ENCODE measurements at regions not wholly inside any gene's neighbourhood (a gene's known extent, or its start where the extent isn't known, plus 50 kb on each side); places are given as distances from the start of the nearest gene placed in this dataset.

DNA sequence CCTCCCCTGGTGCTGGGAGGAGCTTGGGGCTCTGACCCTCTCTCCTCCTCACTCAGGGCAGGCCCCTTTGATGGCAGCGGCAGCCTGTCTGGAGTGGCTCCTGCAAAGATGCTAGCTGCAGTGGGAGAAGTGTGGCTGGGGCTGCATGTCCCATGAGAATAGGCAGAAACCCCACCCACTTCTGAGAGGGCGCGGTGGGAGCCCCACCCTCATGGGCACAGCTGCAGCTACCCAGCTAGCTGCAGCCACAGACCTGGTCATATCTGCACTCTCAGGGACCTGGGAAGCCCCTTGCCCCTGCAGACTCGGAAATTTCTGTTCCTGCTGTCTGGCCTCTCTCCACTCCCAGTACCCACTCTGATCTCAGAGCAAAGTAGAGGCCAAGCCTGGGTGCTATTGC, 72.2 kb upstream of the BRD7 start:
- WGBS (ENCODE audit: extremely low coverage, insufficient read length, low lambda C conversion rate) = no CpG with 5 or more reads among the region's 4 CpGs
- Histone ChIP-seq H3K27me3 (ENCODE audit: insufficient read depth, low read length) (no peaks in the 10 kb centered on the region; the same call in 1 of the 2 replicates), H2AFZ (ENCODE audit: low read length) (no peak overlapping the region), H4K91ac (ENCODE audit: insufficient read length, low read depth, low read length) (no peak overlapping the region), H4K5ac (ENCODE audit: insufficient read length, low read depth, low read length) (no peak overlapping the region), H3K9me3 (ENCODE audit: control insufficient read depth, low read depth, low read length) (peaks cover 9% of the 10 kb centered on the region), H3K4me2 (ENCODE audit: insufficient read depth, insufficient read length, low read length) (no peak overlapping the region), H2BK12ac (ENCODE audit: insufficient read length, low read depth, low read length) (no peak overlapping the region), H3K4ac (ENCODE audit: low read depth, low read length) (no peak overlapping the region), H3K79me1 (ENCODE audit: insufficient read depth, low read depth, low read length, poor library complexity, severe bottlenecking) (no peaks in the 10 kb centered on the region), H3K79me2 (ENCODE audit: insufficient read depth, low read length) (no peaks in the 10 kb centered on the region), H3K9ac (ENCODE audit: extremely low read depth, insufficient read length, low read length) (no peak overlapping the region), H3K14ac (ENCODE audit: insufficient read depth, low read length) (no peak overlapping the region), H2BK120ac (ENCODE audit: low read depth, low read length, poor library complexity, severe bottlenecking) (no peak overlapping the region), H3K23ac (ENCODE audit: insufficient read length, low read depth, low read length) (no peak overlapping the region), H4K20me1 (ENCODE audit: control insufficient read depth, insufficient read depth, insufficient read length) (no peaks in the 10 kb centered on the region), H3K27ac (ENCODE audit: insufficient read length, low read depth, low read length) (no peak overlapping the region), H2BK15ac (ENCODE audit: low read depth, low read length) (no peak overlapping the region), H2AK5ac (ENCODE audit: insufficient read length, low read length) (no peak overlapping the region), H3T11ph (ENCODE audit: low read length) (no peak overlapping the region), H2BK5ac (ENCODE audit: insufficient read length, low read length) (no peak overlapping the region), H3K4me1 (ENCODE audit: insufficient read depth, low read length) (peaks cover 3% of the 10 kb centered on the region; the same call in 1 of the 2 replicates), H2BK20ac (ENCODE audit: low read depth, low read length, poor library complexity, severe bottlenecking) (no peak overlapping the region), H3K18ac (ENCODE audit: insufficient read length, low read depth, low read length) (no peak overlapping the region), H3K23me2 (ENCODE audit: insufficient read length, low read depth, low read length, poor library complexity, severe bottlenecking) (no peaks in the 10 kb centered on the region), H4K8ac (replicated peaks; ENCODE audit: insufficient read length, low read depth, low read length) (no peak overlapping the region), H3K56ac (ENCODE audit: insufficient read length, low read depth, low read length) (no peak overlapping the region)
- peaks cover 4 to 15% of the 10 kb centered on the region in 2 experiments for H3K4me1 Mint-ChIP-seq
- peaks cover 31 to 41% of the 10 kb centered on the region in 2 experiments for H3K9me3 Mint-ChIP-seq
- no peak for DNase-seq
- peaks cover 16 to 32% (median 27%) of the 10 kb centered on the region in 3 experiments for H3K36me3 Mint-ChIP-seq (ENCODE audit: insufficient read depth in 1 of 3, low read depth in 3 of 3)
- H3K27ac Mint-ChIP-seq = no peak overlapping the region; a peak in 1 of 7 replicates
- H3K4me3 Mint-ChIP-seq = no peak overlapping the region
- peaks cover 4% of the 10 kb centered on the region for H3K27me3 Mint-ChIP-seq (ENCODE audit: low read depth)
- TF ChIP-seq, protein P1, sequence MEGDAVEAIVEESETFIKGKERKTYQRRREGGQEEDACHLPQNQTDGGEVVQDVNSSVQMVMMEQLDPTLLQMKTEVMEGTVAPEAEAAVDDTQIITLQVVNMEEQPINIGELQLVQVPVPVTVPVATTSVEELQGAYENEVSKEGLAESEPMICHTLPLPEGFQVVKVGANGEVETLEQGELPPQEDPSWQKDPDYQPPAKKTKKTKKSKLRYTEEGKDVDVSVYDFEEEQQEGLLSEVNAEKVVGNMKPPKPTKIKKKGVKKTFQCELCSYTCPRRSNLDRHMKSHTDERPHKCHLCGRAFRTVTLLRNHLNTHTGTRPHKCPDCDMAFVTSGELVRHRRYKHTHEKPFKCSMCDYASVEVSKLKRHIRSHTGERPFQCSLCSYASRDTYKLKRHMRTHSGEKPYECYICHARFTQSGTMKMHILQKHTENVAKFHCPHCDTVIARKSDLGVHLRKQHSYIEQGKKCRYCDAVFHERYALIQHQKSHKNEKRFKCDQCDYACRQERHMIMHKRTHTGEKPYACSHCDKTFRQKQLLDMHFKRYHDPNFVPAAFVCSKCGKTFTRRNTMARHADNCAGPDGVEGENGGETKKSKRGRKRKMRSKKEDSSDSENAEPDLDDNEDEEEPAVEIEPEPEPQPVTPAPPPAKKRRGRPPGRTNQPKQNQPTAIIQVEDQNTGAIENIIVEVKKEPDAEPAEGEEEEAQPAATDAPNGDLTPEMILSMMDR (conservative IDR thresholded peaks at IDR 0.05) = no peak

All from H9 (cell line).